ENCODE measurements at regions not wholly inside any gene's neighbourhood (a gene's known extent, or its start where the extent isn't known, plus 50 kb on each side); places are given as distances from the start of the nearest gene placed in this dataset.

DNA sequence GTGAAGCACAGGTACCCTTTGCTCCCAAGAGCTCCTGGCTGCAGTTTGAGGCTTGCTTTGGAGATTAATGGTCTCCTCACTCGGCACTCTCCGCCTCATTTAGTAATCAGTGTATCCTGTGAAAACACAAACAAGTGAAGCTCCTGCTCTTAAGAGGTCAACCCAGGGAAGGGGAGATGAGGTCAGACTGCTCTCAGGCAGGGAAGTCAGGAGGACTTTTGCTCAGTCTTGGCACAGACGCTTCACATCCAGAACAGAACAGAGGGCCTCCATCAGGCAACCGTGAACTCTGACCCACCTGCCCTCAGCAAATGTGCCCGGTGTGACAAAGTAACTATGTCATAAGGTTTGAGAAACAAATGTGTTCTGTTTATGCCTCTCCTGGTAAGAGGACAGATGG, 428.8 kb upstream of the JARID2 start:
- TF ChIP-seq GABPA (IDR thresholded peaks at IDR 0.05; ENCODE audit: low read depth) (no peak), ELF1 (IDR thresholded peaks at IDR 0.05) (no peak), EZH2phosphoT487 (IDR thresholded peaks at IDR 0.05; ENCODE audit: borderline replicate concordance, low read depth) (no peak), EP300 (IDR thresholded peaks at IDR 0.05; ENCODE audit: borderline replicate concordance in 1 of 2, low read depth in 1 of 2, low read length in 1 of 2) (no peak), MEF2A (IDR thresholded peaks at IDR 0.05; ENCODE audit: borderline replicate concordance, low read depth) (no peak)
- TF ChIP-seq, protein P1, sequence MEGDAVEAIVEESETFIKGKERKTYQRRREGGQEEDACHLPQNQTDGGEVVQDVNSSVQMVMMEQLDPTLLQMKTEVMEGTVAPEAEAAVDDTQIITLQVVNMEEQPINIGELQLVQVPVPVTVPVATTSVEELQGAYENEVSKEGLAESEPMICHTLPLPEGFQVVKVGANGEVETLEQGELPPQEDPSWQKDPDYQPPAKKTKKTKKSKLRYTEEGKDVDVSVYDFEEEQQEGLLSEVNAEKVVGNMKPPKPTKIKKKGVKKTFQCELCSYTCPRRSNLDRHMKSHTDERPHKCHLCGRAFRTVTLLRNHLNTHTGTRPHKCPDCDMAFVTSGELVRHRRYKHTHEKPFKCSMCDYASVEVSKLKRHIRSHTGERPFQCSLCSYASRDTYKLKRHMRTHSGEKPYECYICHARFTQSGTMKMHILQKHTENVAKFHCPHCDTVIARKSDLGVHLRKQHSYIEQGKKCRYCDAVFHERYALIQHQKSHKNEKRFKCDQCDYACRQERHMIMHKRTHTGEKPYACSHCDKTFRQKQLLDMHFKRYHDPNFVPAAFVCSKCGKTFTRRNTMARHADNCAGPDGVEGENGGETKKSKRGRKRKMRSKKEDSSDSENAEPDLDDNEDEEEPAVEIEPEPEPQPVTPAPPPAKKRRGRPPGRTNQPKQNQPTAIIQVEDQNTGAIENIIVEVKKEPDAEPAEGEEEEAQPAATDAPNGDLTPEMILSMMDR (IDR thresholded peaks at IDR 0.05), result no peak

All from SK-N-SH (cell line).